ENCODE measurements at regions not wholly inside any gene's neighbourhood (a gene's known extent, or its start where the extent isn't known, plus 50 kb on each side); places are given as distances from the start of the nearest gene placed in this dataset.

- no peak overlapping the region for H3K9ac ChIP-seq (ENCODE audit: extremely low read depth, insufficient read length, low read length)
- no peak overlapping the region for H2AK5ac ChIP-seq (ENCODE audit: insufficient read length, low read length)
- no peak overlapping the region for H3T11ph ChIP-seq (ENCODE audit: low read length)
- Mint-ChIP-seq H3K9me3 (peaks cover 7% of the 10 kb centered on the region in 2 experiments; a peak in 4 of 5 replicates), H3K27me3 (ENCODE audit: low read depth) (no peaks in the 10 kb centered on the region), H3K4me1 (peaks cover 31 to 42% of the 10 kb centered on the region in 2 experiments), H3K4me3 (no peak overlapping the region), H3K27ac (no peak overlapping the region), H3K36me3 (ENCODE audit: insufficient read depth in 1 of 3, low read depth in 3 of 3) (peaks cover under 1 to 5% (median 2%) of the 10 kb centered on the region in 3 experiments; a peak in 5 of 7 replicates)
- TF ChIP-seq CTCF (conservative IDR thresholded peaks at IDR 0.05), result no peak
- no peak overlapping the region for H2BK15ac ChIP-seq (ENCODE audit: low read depth, low read length)
- H4K8ac ChIP-seq (replicated peaks; ENCODE audit: insufficient read length, low read depth, low read length), result no peak overlapping the region
- no peak overlapping the region for H2BK12ac ChIP-seq (ENCODE audit: insufficient read length, low read depth, low read length)
- no peak for DNase-seq
- no peaks in the 10 kb centered on the region for H3K79me2 ChIP-seq (ENCODE audit: insufficient read depth, low read length)
- no peaks in the 10 kb centered on the region for H4K20me1 ChIP-seq (ENCODE audit: control insufficient read depth, insufficient read depth, insufficient read length)
- H3K9me3 ChIP-seq (ENCODE audit: control insufficient read depth, low read depth, low read length), result no peaks in the 10 kb centered on the region
- H3K27ac ChIP-seq (ENCODE audit: insufficient read length, low read depth, low read length), result no peak overlapping the region
- H4K91ac ChIP-seq (ENCODE audit: insufficient read length, low read depth, low read length), result no peak overlapping the region
- no peaks in the 10 kb centered on the region for H3K79me1 ChIP-seq (ENCODE audit: insufficient read depth, low read depth, low read length, poor library complexity, severe bottlenecking)
- H3K23me2 ChIP-seq (ENCODE audit: insufficient read length, low read depth, low read length, poor library complexity, severe bottlenecking), result no peaks in the 10 kb centered on the region
- H2BK20ac ChIP-seq (ENCODE audit: low read depth, low read length, poor library complexity, severe bottlenecking), result no peak overlapping the region
- no peak overlapping the region for H4K5ac ChIP-seq (ENCODE audit: insufficient read length, low read depth, low read length)
- no CpG with 5 or more reads among the region's 4 CpGs for whole genome bisulfite sequencing (ENCODE audit: extremely low coverage, insufficient read length, low lambda C conversion rate)
- H3K23ac ChIP-seq (ENCODE audit: insufficient read length, low read depth, low read length), result no peak overlapping the region
- no peak overlapping the region for H3K18ac ChIP-seq (ENCODE audit: insufficient read length, low read depth, low read length)
- H3K56ac ChIP-seq (ENCODE audit: insufficient read length, low read depth, low read length), result no peak overlapping the region
- H2AFZ ChIP-seq (ENCODE audit: low read length), result no peak overlapping the region
- no peak overlapping the region for H3K14ac ChIP-seq (ENCODE audit: insufficient read depth, low read length)
- no peak overlapping the region for H3K4me2 ChIP-seq (ENCODE audit: insufficient read depth, insufficient read length, low read length)
- H2BK5ac ChIP-seq (ENCODE audit: insufficient read length, low read length), result no peak overlapping the region
- no peak overlapping the region for H3K4ac ChIP-seq (ENCODE audit: low read depth, low read length)
- no peaks in the 10 kb centered on the region for H3K27me3 ChIP-seq (ENCODE audit: insufficient read depth, low read length)
- H2BK120ac ChIP-seq (ENCODE audit: low read depth, low read length, poor library complexity, severe bottlenecking), result no peak overlapping the region
- peaks cover 5% of the 10 kb centered on the region; the same call in 1 of the 2 replicates for H3K4me1 ChIP-seq (ENCODE audit: insufficient read depth, low read length)
Measured at GRCh38 chr10:62691336-62691735, 113.2 kb upstream of the ADO start.

Data from H9 (cell line).